Lung microvascular endothelial cell (primary cell): ENCODE measurements at regions not wholly inside any gene's neighbourhood (a gene's known extent, or its start where the extent isn't known, plus 50 kb on each side); places are given as distances from the start of the nearest gene placed in this dataset.

ENCODE experiments used
- DNase-seq, 2 donors: peaks; one replicate each; pipeline versions ENCODE4 v3.0.0 to v3.0.0-alpha.2; 2010; ENCODE audit warnings: low read depth in 2 of 2

- no peak for DNase-seq
Measured at GRCh38 chr16:79267781-79268180, 332.8 kb downstream of the MAF start.

GRCh38 chr16:79267146-79267545 is 333.4 kb downstream of the MAF start:
- DNase-seq, result no peak

DNA sequence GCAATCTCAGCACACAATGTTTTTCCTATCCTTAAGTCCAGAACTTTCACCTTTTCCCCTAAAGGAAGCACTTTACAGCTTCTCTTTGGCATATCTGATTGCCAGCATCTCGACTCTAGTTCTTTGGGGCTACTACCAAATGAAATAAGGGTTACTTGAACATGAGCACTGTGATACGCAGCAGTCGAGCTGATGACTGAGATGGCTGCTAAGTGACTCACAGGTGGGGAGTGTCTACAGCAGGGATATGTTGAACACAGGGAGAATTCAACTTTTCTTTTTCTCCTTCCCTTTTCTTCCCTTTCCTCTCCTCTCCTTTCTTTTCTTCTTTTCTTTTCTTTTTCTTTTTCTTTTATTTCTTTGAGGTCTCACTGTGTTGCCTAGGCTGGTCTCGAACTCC is 334.8 kb downstream of the MAF start:
- no peak for DNase-seq

DNA sequence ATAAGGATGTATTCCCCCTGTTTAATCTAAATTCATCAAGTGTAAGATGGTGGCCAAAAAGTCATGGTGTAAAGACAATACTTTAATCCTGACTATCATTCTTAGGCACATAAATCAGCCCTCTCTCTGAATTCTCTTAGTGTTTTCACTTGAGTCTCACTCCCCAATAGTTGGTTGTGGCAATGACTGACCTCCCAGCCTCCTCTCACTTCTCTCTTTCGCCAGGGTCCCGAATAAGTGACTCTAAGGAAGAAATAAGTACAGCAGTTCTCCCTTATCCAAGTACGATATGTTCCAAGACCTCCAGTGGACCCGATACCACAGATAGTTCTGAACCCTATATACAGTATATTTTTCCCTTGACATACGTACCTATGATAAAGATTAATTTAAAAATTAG is 335.3 kb downstream of the MAF start:
- DNase-seq, result no peak

- no peak for DNase-seq
Measured at GRCh38 chr16:79264237-79265109, 336.1 kb downstream of the MAF start.

DNA sequence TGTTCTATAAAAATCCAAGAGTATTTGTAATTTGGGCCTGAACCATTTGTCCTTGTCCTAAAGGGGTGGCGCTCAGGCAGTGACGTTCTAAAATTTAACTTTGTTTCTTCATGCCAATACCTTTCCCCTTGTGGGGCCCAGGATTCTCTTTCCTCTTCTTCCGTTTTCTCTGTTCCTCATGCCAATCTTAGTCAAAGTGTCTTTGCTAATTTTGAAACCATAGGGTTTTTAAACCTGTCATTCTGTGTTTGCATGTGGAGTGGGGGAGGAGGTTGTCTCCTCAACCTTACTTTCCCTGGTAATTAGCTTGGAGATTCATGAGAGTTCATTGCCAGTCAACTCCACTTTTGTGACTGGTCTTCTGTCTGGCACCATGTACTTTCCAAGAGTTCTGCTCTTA is 337.1 kb downstream of the MAF start:
- no peak for DNase-seq
